ENCODE measurements at regions not wholly inside any gene's neighbourhood (a gene's known extent, or its start where the extent isn't known, plus 50 kb on each side); places are given as distances from the start of the nearest gene placed in this dataset.

DNA sequence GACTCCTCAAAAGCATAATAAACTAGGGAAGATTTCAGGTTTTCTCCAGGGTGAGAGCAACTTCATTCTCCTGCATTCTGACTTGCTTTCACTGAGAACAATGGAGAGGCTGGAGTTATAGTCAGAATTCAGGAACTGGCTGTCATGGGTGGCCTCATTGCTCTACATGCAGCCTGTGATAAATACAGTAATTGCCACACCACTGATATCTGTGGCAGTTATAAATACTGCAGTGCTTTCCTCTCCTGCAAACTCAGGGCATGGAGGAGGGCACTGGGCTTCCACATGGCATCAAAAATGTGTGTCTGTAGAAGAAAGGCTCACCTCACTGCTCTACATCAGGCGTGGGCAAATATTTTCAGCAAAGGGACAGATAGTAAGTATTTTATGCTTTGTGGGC, 510.2 kb downstream of the ZNF516 start:
- no peaks in the 10 kb centered on the region for H3K27me3 ChIP-seq (ENCODE audit: control insufficient read depth, insufficient read depth, low read length)

GRCh38 chr18:75981102-75981501, 513.9 kb downstream of the ZNF516 start:
- H3K27me3 ChIP-seq (ENCODE audit: control insufficient read depth, insufficient read depth, low read length): no peaks in the 10 kb centered on the region
- H3K9me3 ChIP-seq (ENCODE audit: control insufficient read depth, low read length): no peaks in the 10 kb centered on the region
- H3K27ac ChIP-seq: no peak overlapping the region
- H3K36me3 ChIP-seq (ENCODE audit: control insufficient read depth, insufficient read depth, low read length): no peaks in the 10 kb centered on the region
- no peak overlapping the region for H3K4me3 ChIP-seq (ENCODE audit: low read depth, low read length)
- TF ChIP-seq, protein P1, sequence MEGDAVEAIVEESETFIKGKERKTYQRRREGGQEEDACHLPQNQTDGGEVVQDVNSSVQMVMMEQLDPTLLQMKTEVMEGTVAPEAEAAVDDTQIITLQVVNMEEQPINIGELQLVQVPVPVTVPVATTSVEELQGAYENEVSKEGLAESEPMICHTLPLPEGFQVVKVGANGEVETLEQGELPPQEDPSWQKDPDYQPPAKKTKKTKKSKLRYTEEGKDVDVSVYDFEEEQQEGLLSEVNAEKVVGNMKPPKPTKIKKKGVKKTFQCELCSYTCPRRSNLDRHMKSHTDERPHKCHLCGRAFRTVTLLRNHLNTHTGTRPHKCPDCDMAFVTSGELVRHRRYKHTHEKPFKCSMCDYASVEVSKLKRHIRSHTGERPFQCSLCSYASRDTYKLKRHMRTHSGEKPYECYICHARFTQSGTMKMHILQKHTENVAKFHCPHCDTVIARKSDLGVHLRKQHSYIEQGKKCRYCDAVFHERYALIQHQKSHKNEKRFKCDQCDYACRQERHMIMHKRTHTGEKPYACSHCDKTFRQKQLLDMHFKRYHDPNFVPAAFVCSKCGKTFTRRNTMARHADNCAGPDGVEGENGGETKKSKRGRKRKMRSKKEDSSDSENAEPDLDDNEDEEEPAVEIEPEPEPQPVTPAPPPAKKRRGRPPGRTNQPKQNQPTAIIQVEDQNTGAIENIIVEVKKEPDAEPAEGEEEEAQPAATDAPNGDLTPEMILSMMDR (IDR thresholded peaks at IDR 0.05): no peak
- no peaks in the 10 kb centered on the region for H3K79me2 ChIP-seq
- H2AFZ ChIP-seq: no peak overlapping the region
- H3K4me1 ChIP-seq: no peaks in the 10 kb centered on the region
- H3K4me2 ChIP-seq (ENCODE audit: low read length): no peak overlapping the region
- H3K9ac ChIP-seq: no peak overlapping the region

More for the DNA sequence above, 510.2 kb downstream of the ZNF516 start:
- Histone ChIP-seq H3K36me3 (ENCODE audit: control insufficient read depth, insufficient read depth, low read length) (no peaks in the 10 kb centered on the region), H3K9me3 (ENCODE audit: control insufficient read depth, low read length) (no peaks in the 10 kb centered on the region), H3K4me3 (ENCODE audit: low read depth, low read length) (no peak overlapping the region), H3K79me2 (no peaks in the 10 kb centered on the region), H3K27ac (no peak overlapping the region), H3K4me1 (no peaks in the 10 kb centered on the region), H3K9ac (no peak overlapping the region), H3K4me2 (ENCODE audit: low read length) (no peak overlapping the region), H2AFZ (no peak overlapping the region)
- TF ChIP-seq, protein P1 (IDR thresholded peaks at IDR 0.05): no peak

GRCh38 chr18:75977081-75977480, 518.0 kb downstream of the ZNF516 start:
- Histone ChIP-seq H3K36me3 (ENCODE audit: control insufficient read depth, insufficient read depth, low read length) (no peaks in the 10 kb centered on the region), H3K27ac (no peak overlapping the region)
- TF ChIP-seq, protein P1 (IDR thresholded peaks at IDR 0.05): no peak

DNA sequence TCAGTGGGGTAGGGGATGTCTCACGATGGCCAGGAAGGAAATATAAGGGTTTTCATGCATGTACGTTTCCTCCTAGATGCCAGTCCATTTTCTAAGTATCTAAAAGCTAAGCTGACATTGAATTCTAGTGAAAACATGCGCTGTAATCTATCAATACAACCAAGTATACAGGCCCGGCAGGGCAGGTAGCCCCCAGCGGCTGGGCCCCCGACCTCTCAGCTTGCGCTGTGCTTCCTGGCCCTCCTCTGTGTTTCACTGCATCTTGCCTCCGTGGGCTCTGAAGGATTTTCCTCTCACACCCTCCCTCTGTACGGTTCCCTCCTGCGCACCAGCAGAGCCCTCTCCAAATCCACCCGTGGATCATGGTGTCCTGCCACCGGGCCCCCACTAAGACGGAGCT, 524.8 kb downstream of the ZNF516 start:
- Histone ChIP-seq H2AFZ (no peak overlapping the region), H3K27ac (no peak overlapping the region), H3K4me3 (ENCODE audit: low read depth, low read length) (no peak overlapping the region), H3K4me1 (no peaks in the 10 kb centered on the region), H3K9me3 (ENCODE audit: control insufficient read depth, low read length) (no peaks in the 10 kb centered on the region), H3K9ac (no peak overlapping the region), H3K27me3 (ENCODE audit: control insufficient read depth, insufficient read depth, low read length) (no peaks in the 10 kb centered on the region), H3K36me3 (ENCODE audit: control insufficient read depth, insufficient read depth, low read length) (no peaks in the 10 kb centered on the region), H3K79me2 (no peaks in the 10 kb centered on the region), H3K4me2 (ENCODE audit: low read length) (no peak overlapping the region)
- TF ChIP-seq, protein P1 (IDR thresholded peaks at IDR 0.05): no peak

More at GRCh38 chr18:75977081-75977480, 518.0 kb downstream of the ZNF516 start:
- Histone ChIP-seq H3K4me2 (ENCODE audit: low read length) (no peak overlapping the region), H3K4me1 (no peaks in the 10 kb centered on the region), H3K9me3 (ENCODE audit: control insufficient read depth, low read length) (no peaks in the 10 kb centered on the region), H3K79me2 (no peaks in the 10 kb centered on the region), H3K27me3 (ENCODE audit: control insufficient read depth, insufficient read depth, low read length) (no peaks in the 10 kb centered on the region), H3K9ac (no peak overlapping the region), H2AFZ (peak overlapping the region; percentile 5), H3K4me3 (ENCODE audit: low read depth, low read length) (no peak overlapping the region)

DNA sequence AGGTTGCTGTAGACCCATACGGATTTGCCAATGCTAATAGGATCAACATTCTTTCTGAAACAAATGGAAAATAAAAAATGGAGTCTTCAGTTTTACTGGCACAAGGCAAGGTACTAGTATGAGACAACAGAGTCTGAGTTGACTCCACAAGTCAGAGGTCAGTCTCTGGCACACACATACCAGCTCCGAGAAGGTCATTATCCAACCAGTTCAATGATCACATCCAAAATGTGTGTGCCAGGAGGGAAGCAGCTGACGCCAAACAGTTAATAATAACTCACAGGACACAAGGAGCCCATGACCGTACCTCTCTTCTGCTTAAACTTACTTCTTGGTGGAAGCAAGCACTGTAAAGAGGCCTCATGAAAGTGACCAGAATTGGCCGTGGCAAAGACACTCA, 528.6 kb downstream of the ZNF516 start:
- H2AFZ ChIP-seq: no peak overlapping the region
- no peak overlapping the region for H3K4me2 ChIP-seq (ENCODE audit: low read length)
- H3K9ac ChIP-seq: no peak overlapping the region
- H3K27me3 ChIP-seq (ENCODE audit: control insufficient read depth, insufficient read depth, low read length): no peaks in the 10 kb centered on the region
- no peaks in the 10 kb centered on the region for H3K4me1 ChIP-seq
- no peak overlapping the region for H3K27ac ChIP-seq
- H3K79me2 ChIP-seq: no peaks in the 10 kb centered on the region
- TF ChIP-seq, protein P1 (IDR thresholded peaks at IDR 0.05): no peak
- no peak overlapping the region for H3K4me3 ChIP-seq (ENCODE audit: low read depth, low read length)
- no peaks in the 10 kb centered on the region for H3K36me3 ChIP-seq (ENCODE audit: control insufficient read depth, insufficient read depth, low read length)
- H3K9me3 ChIP-seq (ENCODE audit: control insufficient read depth, low read length): no peaks in the 10 kb centered on the region
